Endothelial cell of umbilical vein (primary cell): ENCODE measurements at regions not wholly inside any gene's neighbourhood (a gene's known extent, or its start where the extent isn't known, plus 50 kb on each side); places are given as distances from the start of the nearest gene placed in this dataset.

Experiments
- BruUV-seq: library from RNA; stranded (reverse); fragments of 400-500 nt; replicated peaks from 2 replicates; lab custom pipeline; 2021; lab: Mats Ljungman, UMichigan
- CTCF ChIA-PET: fragments of 300-600, 350-600 bp; sonication (Branson Sonifier 250); formaldehyde crosslinking; loops from one replicate; lab custom pipeline; 2021; ENCODE audit warnings: antibody characterized with exemption, inconsistent platforms; lab: Charles Lee
- POLR2A ChIA-PET: fragments of 300-600, 350-600 bp; sonication (Branson Sonifier 250); formaldehyde crosslinking; loops from one replicate; lab custom pipeline; 2021; ENCODE audit warnings: antibody characterized with exemption, inconsistent platforms; lab: Charles Lee
- DNase-seq: peaks from one replicate; pipeline ENCODE4 v3.0.0-alpha.2; 2011; ENCODE audit warnings: low read depth, low spot score
- FAIRE-seq: peaks from 2 replicates; lab custom pipeline; 2011; peaks lifted over from hg19 to GRCh38; lab: Jason Lieb, UNC
- H2AFZ ChIP-seq: 2 replicates; pipeline ENCODE4 v1.6.0; 2012; ENCODE audit warnings: low read depth, low read length, control low read depth, inconsistent platforms
- H3K27ac ChIP-seq: 2 replicates; pipeline ENCODE4 v1.5.1; 2011; ENCODE audit warnings: low read depth, mild to moderate bottlenecking, control low read depth, low read length, moderate library complexity; ENCODE audit not compliant: insufficient read depth
- H3K27me3 ChIP-seq, 2 experiments: 2 replicates each; pipeline versions ENCODE4 v1.6.0 to v1.6.1; 2011; ENCODE audit warnings: low read length in 2 of 2, mixed read lengths in 1 of 2; ENCODE audit not compliant: control insufficient read depth in 2 of 2, insufficient read depth in 2 of 2
- H3K36me3 ChIP-seq, 2 experiments: 2 replicates in 1 of 2; 3 replicates in 1 of 2; pipeline ENCODE4 v1.5.1; 2011; ENCODE audit warnings: low read length in 2 of 2, mild to moderate bottlenecking in 1 of 2, moderate library complexity in 1 of 2; ENCODE audit not compliant: control insufficient read depth in 2 of 2, insufficient read depth in 2 of 2; ENCODE audit errors: extremely low read depth in 1 of 2
- H3K4me1 ChIP-seq: 3 replicates; pipeline ENCODE4 v1.5.1; 2011; ENCODE audit warnings: mild to moderate bottlenecking, low read length; ENCODE audit not compliant: control insufficient read depth, insufficient read depth; ENCODE audit errors: extremely low read depth
- H3K4me2 ChIP-seq: 2 replicates; pipeline ENCODE4 v1.6.1; 2011; ENCODE audit warnings: low read length, control low read depth, mixed read lengths; ENCODE audit not compliant: insufficient read depth
- H3K4me3 ChIP-seq, 3 experiments: fragments of 200-600 bp in 1 of 3; sonication (generic), shearing (Covaris generic) in 1 of 3; replicated peaks in 1 of 3; 2 replicates each; pipeline ENCODE4 v1.5.1; 2011 to 2016; ENCODE audit warnings: control low read depth in 3 of 3, low read length in 3 of 3, mild to moderate bottlenecking in 2 of 3, inconsistent platforms in 1 of 3, low read depth in 1 of 3, moderate library complexity in 1 of 3; ENCODE audit not compliant: insufficient read depth in 1 of 3
- H3K79me2 ChIP-seq: 2 replicates; pipeline ENCODE4 v1.6.0; 2012; ENCODE audit warnings: low read length, inconsistent platforms; ENCODE audit not compliant: control insufficient read depth, insufficient read depth
- H3K9ac ChIP-seq: replicated peaks from 2 replicates; pipeline ENCODE3; 2011; ENCODE audit warnings: low read length, control low read depth; ENCODE audit not compliant: insufficient read depth; ENCODE audit errors: extremely low read depth
- H3K9me1 ChIP-seq: replicated peaks from 3 replicates; pipeline ENCODE4 v1.6.0; 2011; ENCODE audit warnings: mild to moderate bottlenecking, low read length; ENCODE audit not compliant: control insufficient read depth, insufficient read depth; ENCODE audit errors: extremely low read depth
- H3K9me3 ChIP-seq: replicated peaks from 2 replicates; pipeline ENCODE4 v1.5.1; 2012; ENCODE audit warnings: low read length, inconsistent platforms; ENCODE audit not compliant: control insufficient read depth, insufficient read depth
- H4K20me1 ChIP-seq: replicated peaks from 2 replicates; pipeline ENCODE3; 2011; ENCODE audit warnings: mild to moderate bottlenecking, low read length; ENCODE audit not compliant: control insufficient read depth, insufficient read depth; ENCODE audit errors: extremely low read depth
- CTCF ChIP-seq, 2 donors: IDR thresholded peaks; 1 replicate in 1 of 2; 2 replicates in 1 of 2; pipeline ENCODE4 v1.5.1; 2011; ENCODE audit warnings: low read length in 2 of 2, mild to moderate bottlenecking in 2 of 2, moderate library complexity in 2 of 2, control low read depth in 1 of 2, inconsistent platforms in 1 of 2, low read depth in 1 of 2; ENCODE audit not compliant: insufficient read depth in 1 of 2; ENCODE audit errors: extremely low read depth in 1 of 2
- EZH2 ChIP-seq: IDR thresholded peaks from 2 replicates; pipeline ENCODE4 v1.6.1; 2012; ENCODE audit warnings: borderline replicate concordance, low read depth, mild to moderate bottlenecking, moderate library complexity, low read length, inconsistent platforms; ENCODE audit not compliant: severe bottlenecking
- GATA2 ChIP-seq: IDR thresholded peaks from 2 replicates; pipeline ENCODE4 v1.7.0; 2011; ENCODE audit warnings: low read depth, mild to moderate bottlenecking, moderate library complexity, mixed read lengths, low read length; ENCODE audit not compliant: insufficient read length, insufficient read depth
- JUN ChIP-seq: IDR thresholded peaks from 2 replicates; pipeline ENCODE4 v1.6.1; 2011; ENCODE audit warnings: borderline replicate concordance, low read depth; ENCODE audit not compliant: insufficient read length, insufficient read depth
- MAX ChIP-seq: IDR thresholded peaks from 2 replicates; pipeline ENCODE4 v1.6.1; 2011; ENCODE audit not compliant: insufficient read depth, insufficient read length
- MYC ChIP-seq: IDR thresholded peaks from one replicate; pipeline ENCODE4 v1.6.1; 2011; ENCODE audit warnings: mild to moderate bottlenecking, low read depth, low read length
- dilution Hi-C: fragments of 300-500 bp; cut with MboI; formaldehyde crosslinking; loops from one replicate; pipeline ENCODE4 v1.15.0; 2019; ENCODE audit warnings: low sequenced_read_pairs; ENCODE audit not compliant: extremely low pct_ligation_motif_present
- intact Hi-C: fragments of 100-400 bp; cut with micrococcal nuclease; formaldehyde crosslinking; loops from one replicate; pipeline ENCODE4 v1.10.0; 2022

- FAIRE-seq: no peak
- Histone ChIP-seq H3K9ac (no peak overlapping the region), H3K4me1 (no peaks in the 10 kb centered on the region), H3K79me2 (no peaks in the 10 kb centered on the region), H3K4me3 (no peak overlapping the region), H3K4me2 (no peak overlapping the region), H4K20me1 (no peaks in the 10 kb centered on the region), H3K27me3 (no peaks in the 10 kb centered on the region), H3K9me1 (no peaks in the 10 kb centered on the region), H2AFZ (no peak overlapping the region), H3K27ac (no peak overlapping the region), H3K36me3 (no peaks in the 10 kb centered on the region), H3K9me3 (no peaks in the 10 kb centered on the region)
- POLR2A ChIA-PET: no interaction called here
- TF ChIP-seq EZH2 (no peak), GATA2 (no peak), JUN (no peak)
- dilution Hi-C loops (no loop called here), intact Hi-C loops (no loop called here)
- DNase-seq: no peak
- CTCF ChIA-PET: no interaction called here
- no TSS peak for BruUV-seq
Measured at GRCh38 chr13:68846663-68847062, 1261.0 kb upstream of the ATXN8OS start.

- TF ChIP-seq MAX (no peak), CTCF (IDR thresholded peaks at IDR 0.05; ENCODE audit: extremely low read depth in 1 of 2, insufficient read depth in 1 of 2, low read depth in 1 of 2, low read length in 2 of 2) (no peak), MYC (no peak)
- Histone ChIP-seq H3K4me3 (no peak overlapping the region), H3K27ac (no peak overlapping the region), H3K4me2 (no peak overlapping the region), H2AFZ (no peak overlapping the region), H3K9ac (no peak overlapping the region), H3K4me1 (no peaks in the 10 kb centered on the region), H3K9me3 (no peaks in the 10 kb centered on the region), H3K36me3 (no peaks in the 10 kb centered on the region), H3K9me1 (no peaks in the 10 kb centered on the region), H4K20me1 (no peaks in the 10 kb centered on the region), H3K79me2 (no peaks in the 10 kb centered on the region), H3K27me3 (no peaks in the 10 kb centered on the region)
- CTCF ChIA-PET: interaction anchor here (1.0 kb wide), 1 partner anchor 14 kb away, joined by 3 read pairs; no protein-coding TSS in a partner anchor
- FAIRE-seq (no peak), DNase-seq (no peak)
- dilution Hi-C loops (no loop called here), intact Hi-C loops (no loop called here)
- no TSS peak for BruUV-seq
- POLR2A ChIA-PET: no interaction called here
Measured at GRCh38 chr13:68834375-68834774, 1273.3 kb upstream of the ATXN8OS start.
